HG03442 (cell line): ENCODE measurements at regions not wholly inside any gene's neighbourhood (a gene's known extent, or its start where the extent isn't known, plus 50 kb on each side); places are given as distances from the start of the nearest gene placed in this dataset.
"Not testable (repeated sequence)": the region's sequence is repeated elsewhere in the genome, so short reads cannot be mapped to it uniquely, and the experiment has no call there.

Source experiments
- ATAC-seq: cut with Tn5 transposase; IDR thresholded peaks from one replicate; pipeline ENCODE4 v1.9.1; 2021; ENCODE audit warnings: mild to moderate bottlenecking, moderate library complexity; ENCODE audit not compliant: unreplicated experiment

DNA sequence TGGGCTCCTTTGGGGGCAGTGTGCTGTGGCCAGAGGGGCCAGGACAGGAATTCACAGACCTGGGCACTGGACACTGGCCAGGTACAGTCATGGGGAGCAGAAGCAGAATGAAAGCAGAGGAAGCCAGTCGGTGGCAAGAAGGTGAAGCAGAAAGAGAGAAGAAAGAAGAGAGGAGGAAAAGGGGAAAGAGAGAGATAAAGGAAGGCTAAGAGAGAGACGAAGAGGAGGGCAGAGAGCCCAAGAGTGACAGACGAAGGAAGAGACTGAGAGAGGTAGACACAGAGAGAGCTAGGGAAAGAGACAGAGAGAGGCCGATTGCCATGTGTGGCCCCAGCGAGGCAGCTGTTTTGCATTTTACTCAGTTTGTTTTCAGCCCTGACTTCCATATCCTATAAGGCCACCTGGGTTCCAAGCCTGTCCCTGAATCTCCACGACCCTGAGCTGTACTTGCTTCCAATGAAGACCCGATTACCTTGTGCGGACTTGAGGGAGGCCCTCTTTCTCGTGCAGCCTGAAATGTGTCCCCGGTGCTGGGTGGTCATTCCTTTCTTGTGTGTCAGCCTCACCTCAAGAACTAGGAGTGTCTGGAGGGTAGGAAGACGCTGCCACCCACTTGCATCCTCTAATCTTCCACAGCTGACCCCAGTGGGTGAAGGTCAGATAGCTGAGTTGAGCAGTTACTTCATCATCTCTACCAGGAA, 73.9 kb downstream of the LSM3 start:
- no peak for ATAC-seq

DNA sequence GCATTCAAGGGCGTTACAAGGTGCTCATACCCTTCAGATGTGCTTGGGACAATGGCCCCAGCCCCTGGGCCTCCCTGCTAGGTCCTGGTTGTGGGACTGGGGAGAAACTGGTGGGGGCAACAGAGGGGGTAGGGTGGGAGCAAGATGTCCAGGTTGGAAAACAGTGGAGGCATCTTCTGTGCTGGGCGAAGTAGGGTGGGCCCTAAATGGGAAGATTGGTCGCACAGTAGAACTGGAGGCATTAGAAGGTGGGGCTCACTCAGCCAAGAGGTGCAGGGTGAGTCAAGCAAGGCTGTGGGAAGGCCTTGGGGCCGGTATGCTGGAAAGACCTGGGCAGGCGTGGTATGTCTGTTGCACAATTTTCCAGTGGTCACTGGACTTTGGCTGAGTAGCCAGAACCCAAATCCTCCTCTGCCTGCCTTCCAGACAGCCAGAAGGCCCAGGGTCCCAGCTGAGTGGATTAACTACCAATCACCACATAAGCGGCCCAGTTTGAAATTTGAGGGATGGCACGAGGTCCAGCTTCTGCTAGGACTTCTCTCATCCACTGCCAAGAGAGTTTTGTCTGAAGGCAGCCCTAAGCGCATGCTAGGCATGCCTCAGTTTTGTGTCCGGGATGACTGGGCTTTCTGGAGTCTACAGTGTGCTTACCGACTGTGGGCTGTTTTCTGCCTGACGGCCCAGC, 74.5 kb downstream of the LSM3 start:
- no peak for ATAC-seq

DNA sequence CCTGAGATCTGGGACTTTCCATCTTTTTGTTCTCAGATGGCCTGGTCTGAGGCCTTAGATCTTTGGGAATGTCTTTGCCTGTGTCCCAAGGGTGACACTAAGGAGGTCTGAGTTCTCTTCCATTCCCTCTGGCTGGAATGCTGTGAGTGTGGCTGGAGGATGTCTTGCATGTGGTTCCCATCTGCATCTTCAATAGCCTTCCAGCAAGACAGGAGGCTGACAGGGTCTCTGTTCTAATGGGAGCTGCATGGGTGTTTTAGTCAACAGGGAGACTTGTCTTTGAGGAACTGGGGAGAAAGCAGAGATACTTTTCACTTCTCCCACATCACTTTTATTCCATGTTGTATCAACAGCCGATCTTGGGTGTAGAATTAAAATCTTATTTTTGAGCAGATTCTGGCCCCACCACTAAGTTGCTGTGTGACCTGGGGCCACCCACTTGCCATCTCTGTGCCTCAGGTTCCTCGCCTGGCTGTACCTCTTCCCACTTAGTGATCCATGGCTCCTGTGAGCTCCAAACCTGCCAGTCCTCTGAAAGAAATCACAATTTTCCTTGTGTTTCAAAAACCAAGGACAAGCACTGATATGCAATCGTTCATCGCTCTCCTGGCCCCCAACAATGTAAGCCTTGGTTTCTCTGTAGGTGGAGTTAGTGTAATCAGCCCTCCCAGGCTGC, 75.2 kb downstream of the LSM3 start:
- ATAC-seq, result no peak

DNA sequence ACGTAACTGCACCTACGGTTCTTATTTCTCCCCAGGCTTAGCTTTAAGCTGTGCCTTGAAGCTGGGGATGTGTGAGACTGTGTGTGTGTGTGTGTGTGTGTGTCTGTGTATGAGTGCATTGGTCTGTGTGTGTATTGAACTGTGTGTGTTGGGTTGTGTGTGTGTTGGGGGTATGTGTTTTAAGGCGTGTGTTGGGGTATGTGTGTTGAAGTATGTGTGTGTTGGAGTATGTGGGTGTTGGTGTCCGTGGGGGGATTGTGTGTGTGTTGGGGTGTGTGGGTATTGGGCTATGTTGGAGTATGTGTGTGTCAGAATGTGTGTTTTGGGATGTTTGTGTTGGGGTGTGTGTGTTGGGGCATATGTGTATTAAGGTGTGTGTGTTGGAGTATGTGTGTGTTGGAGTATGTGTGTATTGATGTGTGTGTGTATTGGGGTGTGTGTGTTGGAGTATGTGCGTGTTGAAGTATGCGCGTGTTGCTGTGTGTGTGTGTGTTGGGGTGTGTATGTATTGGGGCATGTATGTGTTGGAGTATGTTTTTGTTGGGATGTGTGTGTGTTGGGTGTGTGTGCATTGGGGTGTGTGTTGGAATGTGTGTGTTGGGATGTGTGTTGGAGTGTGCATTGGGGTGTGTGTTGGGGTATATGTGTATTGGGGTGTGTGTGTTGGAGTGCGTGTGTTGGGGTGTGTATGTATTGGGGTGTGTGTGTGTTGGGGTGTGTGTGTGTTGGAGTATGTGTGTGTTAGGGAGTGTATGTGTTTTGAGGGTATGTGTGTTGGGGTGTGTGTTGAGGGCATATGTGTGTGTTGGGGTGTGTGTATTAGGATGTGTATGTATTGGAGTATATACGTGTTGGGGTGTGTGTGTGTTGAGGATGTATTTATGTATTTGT, 76.4 kb downstream of the LSM3 start:
- ATAC-seq, result no peak

DNA sequence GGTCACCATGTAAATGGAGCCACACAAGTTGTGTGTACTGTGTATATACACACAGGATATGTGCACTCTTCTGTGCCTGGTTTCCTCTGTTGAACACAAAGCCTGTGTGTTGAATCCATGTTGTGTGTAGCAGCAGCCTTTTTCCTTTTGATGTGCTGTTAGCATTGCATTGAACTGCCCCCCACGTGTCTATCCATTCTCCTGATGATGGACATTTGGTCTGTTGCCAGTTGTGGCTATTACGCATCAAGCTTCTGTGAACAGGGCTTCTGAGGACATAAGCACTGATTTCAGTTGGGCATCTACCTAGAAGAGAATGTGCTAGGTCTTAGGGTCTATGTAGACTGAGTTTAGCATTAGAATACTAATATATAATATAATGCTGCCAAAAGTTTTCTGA, 77.4 kb downstream of the LSM3 start:
- ATAC-seq, result no peak

DNA sequence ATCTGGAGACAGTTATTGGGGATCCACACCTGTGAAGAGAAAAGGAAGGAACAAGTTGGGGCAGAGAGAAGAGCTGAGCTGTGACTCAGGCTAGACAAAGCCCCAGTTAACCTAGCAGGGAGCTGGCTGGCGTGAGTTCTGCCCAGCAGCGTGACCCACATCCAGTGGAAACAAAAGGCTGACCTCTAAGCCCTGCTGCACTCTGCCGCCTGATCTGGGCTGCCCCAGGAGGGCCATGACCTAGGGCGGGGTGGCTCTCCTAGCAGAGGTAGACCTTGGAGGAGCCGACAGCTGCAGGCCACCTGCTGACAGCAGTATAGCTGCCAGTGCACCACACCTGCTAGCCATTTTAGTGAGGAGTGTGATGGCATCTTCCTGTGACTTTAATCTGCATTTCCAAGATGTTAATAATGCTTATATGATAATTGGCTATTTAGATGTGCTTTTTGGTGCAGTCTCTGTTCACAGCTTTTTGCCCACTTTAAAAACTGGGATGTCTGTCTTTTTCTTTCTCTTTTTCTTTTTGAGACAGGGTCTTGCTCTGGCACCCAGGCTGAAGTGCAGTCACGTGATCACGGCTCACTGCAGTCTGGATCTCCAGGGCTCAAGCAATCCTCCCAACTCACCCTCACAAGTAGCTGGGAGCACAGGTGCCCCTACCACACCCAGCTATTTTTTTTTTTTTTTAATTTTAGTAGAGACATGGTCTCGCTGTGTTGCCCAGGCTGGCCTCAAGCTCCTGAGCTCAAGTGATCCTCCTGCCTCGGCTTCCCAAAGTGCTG, 78.1 kb downstream of the LSM3 start:
- no peak for ATAC-seq

DNA sequence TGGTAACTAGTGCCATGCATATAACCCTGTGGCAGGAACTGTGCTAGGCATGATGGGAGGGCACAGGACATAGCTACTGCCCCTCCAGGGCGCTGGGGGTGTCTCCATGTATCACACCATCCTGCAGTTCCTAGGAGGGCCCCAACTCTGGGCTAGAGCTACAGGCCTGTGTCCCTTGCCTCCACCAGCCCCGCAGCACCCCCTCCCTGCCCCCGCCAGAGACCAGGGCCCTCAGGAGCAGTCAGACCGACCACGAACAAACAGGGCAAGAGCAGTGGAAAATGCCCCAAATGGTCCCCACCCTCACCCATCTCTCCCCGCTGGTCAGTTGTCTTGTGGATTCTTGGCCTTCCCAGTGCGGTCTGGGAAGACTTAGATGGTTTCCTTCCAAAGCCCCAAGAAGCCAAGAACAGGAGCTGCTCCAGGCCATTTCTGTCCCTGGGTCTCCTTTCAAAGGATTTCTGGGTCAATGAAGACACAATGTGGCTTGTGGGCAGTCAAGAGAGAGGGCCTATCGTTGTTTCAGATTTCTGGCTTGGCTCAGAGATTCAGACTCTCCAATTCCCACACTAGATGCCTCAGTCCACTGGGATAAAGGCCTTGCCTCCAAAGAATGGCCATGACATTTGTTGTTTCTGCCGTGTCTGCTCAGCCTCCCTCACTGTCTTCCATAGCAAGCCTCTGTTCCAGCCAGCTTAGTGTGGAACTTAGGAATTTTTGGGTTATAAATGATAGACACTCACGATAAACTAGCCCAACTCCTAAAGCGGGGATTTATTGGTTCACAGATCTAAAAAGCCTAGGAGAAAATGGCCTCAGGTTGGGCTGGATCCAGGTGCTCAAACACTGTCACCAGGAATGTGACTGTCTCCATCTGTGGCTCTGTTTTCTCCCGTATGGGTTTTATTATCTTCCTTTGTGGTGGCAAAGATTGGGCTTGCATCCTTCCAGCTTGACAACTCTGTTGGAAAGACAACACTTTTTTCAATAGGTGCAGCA, 80.6 kb downstream of the LSM3 start:
- ATAC-seq, result no peak

DNA sequence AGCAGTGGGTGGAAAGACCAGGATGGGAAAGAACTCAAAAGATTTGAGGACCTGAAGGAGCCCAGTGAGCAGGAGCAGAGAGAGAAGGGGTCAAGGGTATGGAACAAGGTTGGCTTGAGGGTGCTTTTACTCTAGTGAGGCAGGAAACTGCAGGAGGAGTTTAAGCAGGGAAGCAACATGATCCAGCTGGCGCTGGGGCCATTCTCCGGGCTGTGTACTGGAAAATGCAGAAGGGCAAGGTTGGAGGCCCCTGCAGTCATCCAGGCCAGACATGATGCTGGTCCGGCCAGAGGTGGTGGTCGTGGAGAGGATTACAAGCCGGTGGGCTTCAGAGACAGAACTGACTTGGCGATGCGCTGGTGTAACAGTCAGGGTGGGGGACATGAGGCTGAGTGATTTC, 81.8 kb downstream of the LSM3 start:
- no peak for ATAC-seq

DNA sequence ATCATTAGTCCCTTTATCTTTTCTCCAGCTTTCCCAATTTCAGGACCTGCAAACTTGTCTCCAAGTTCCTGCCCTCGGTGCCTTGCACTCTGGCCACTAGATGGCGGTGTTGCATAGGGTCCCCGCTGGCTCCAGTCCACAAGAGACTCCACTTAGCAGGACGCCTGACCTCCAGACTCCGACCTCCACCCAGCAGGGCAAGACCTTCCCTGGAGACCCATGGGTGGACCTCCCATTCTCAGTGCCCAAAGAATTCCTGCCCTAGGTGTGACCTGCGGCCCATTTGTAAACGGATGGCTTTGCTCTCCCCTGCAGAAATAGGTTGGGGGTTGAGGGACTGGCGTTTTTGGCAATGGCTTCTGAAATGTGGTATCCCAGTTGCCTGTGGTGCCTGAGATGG, 82.6 kb downstream of the LSM3 start:
- ATAC-seq, result no peak

DNA sequence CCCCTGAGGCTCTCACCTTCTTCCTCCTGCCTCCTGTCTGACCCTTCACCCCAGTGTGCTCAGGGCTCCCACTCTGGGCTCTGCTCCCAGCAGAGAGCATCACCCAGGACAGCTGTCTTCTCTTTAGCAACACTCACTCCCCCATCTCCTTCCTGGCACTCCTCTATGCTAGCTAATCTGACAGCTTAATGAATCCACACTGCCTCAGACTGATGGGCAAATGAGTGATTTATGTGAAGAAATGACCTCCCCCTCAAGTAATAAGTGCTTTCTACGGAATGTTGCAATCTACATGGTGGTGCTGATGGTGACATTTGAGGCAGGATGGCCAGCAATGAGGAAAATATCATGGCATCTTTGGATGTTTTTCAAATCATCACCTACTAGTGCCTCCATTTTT, 83.6 kb downstream of the LSM3 start:
- no peak for ATAC-seq

DNA sequence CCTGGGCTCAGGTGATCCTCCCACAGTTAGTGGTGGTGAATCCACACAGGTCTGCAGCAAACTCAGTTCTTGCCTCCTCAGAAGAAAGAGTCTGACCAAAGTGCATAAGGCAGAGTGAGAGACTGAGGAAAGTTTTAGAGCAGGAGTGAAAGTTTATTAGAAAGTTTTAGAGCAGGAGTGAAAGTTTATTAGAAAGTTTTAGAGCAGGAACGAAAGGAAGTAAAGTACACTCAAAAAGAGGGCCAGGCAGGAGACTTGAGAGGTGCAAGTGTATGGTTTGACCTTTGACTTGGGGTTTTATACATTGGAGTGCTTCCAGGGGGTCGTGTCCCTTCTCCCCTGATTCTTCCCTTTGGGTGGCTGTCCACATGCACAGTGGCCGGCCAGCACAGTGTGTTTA, 84.2 kb downstream of the LSM3 start:
- no peak for ATAC-seq

DNA sequence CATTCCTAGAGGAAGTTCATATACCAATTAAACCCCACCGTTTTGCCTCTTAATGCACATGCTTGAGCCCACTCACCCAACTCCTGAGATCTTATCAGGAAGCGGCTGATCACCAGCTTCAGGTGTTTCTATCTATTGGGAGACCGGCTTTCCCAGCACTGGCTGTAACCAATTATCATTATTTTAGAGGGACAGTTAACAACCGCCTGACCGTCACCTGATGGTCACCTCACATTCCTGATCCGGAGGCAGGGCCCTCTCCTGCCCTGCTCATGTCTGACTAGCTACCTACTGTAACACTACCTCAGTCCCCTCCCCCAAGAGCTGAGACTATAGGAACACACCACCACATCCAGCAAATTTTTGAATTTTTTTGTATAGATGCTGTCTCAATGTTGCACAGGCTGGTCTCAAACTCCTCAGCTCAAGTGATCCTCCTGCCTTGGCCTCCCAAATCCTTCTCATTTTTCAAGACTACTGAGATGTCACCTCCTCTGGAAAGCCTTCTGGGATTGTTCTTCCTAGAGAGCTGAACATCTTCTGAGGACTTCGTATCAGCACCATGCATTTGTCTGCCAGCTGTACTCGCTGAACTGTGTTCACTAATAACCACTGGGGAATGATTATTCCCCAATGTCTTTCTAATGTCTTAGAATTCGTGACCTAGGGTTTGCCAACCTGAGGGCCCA, 84.8 kb downstream of the LSM3 start:
- no peak for ATAC-seq

DNA sequence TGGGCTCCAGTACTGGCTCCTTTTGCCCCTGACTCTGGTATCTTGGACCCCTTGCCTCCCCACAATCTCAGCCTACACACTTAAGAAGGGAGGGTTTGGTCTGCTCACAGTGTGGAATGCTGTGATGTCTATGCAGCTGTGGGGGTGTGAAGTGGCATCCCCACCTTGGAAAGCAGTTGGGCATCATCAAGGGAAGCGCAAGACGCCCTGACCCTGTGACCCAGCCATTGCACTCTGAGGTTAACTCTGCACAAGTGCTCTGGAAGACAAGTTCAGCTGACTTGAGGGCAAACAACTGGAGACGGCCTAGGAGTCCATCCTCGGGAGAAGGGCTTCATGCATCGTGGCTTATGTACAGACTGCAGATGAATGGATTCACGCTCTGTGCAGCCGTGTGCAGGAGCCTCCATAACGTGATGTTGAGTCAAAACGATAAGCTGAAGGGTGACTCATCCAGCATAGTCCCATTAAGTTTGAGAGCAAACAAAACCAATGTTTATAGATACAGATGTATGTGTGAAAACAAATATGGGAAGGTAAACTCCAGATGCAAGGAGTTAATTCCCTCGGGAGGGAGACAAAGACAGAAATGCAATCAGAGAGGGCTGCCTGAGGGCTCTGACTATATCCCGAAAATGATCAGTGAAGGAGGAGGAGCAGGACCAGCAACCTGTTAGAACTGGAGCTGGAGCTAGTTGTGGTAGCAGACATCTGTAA, 86.8 kb downstream of the LSM3 start:
- no peak for ATAC-seq

DNA sequence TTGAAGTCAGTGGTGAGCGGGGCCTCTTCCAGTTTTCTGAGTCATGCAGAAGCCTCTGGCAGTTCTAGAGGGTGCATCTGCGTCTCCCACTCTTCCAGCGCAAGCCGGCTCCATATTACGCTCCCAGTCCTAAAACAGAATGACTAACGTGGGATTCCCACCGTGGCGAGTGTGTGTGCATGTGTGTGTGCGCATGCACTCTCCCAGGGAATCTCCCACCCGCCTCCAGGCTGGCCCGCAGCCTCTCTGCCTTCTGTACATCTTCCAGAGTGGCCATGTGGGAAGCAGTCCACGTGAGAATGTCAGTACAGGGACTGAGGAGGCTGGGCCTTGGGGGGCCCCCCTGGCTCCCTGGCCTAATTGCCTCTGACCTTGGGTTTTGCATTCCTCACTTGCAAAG, 87.7 kb downstream of the LSM3 start:
- ATAC-seq, result no peak

DNA sequence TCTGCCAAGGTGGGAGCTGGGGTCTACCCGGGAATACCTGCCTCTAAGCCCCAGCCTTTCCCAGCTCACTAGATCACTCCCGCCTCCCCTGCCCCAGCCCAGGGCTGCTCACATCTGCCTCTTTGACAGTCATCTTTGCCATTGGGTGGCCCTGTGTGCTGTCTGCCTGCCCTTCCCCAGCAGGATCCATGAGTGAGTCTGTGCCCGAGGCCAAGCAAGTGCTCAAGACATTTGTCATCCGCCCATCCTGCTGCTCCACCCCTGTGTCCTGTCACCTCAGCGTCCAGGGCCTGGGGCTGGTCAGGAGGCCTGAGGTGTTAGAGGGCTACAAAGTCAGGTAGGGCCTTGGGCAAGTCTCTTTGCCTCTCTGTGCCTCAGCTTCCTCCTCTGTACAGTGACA, 89.4 kb downstream of the LSM3 start:
- no peak for ATAC-seq

DNA sequence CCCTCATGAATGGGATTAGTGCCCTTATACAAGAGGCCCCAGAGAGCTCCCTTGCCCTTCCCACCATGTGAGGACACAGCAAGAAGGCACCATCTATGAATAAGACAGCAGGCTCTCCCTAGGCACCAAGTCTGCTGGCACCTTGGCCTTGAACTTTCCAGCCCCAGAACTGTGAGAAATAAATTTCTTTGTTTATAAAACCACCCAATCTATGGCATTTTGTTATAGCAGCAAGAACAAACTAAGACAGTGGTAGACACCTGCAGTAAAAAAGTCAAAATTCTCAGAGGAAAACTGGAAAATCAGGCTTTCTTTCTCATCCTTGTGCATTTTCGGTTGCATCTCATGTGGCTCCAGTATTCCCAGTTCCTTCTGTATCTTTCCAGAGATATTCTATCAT, 90.3 kb downstream of the LSM3 start:
- ATAC-seq, result no peak

DNA sequence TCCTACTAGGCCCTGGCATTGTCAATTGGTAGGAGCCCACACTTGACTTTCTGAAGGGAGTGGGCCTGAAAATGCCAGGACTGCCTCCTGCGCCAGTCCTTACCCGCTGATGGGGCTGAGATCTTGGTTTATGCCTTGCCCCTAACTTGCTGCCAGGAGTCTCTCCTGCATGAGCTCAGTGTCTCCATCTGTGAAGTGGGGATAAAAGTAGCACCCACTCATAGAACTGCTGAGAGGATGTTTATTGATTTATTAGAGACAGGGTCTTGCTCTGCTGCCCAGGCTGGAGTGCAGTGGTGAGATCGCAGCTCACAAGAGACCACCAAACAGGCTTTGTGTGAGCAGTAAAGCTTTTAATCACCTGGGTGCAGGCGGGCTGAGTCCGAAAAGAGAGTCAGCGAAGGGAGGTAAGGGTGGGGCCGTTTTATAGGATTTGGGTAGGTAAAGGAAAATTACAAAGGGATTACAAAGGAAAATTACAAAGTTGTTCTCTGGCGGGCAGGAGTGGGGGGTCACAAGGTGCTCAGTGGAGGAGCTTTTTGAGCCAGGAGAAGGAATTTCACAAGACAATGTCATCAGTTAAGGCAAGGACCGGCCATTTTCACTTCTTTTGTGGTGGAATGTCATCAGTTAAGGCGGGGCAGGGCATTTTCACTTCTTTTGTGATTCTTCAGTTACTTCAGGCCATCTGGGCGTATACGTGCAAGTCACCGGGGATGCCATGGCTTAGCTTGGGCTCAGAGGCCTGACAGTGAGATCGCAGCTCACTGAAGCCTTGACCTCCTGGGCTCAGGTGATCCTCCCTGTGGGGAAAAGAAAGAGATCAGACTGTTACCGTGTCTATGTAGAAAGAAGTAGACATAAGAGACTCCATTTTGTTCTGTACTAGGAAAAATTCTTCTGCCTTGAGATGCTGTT, 93.7 kb downstream of the LSM3 start:
- ATAC-seq, result not testable (repeated sequence)
